GM19452 (cell line): ENCODE measurements at regions not wholly inside any gene's neighbourhood (a gene's known extent, or its start where the extent isn't known, plus 50 kb on each side); places are given as distances from the start of the nearest gene placed in this dataset.

ENCODE experiments used
- ATAC-seq: cut with Tn5 transposase; IDR thresholded peaks from one replicate; pipeline ENCODE4 v1.9.1; 2021; ENCODE audit not compliant: unreplicated experiment

GRCh38 chr5:28766565-28767158, 1728.3 kb upstream of the CDH9 start:
- no peak for ATAC-seq

- ATAC-seq, result no peak
Measured at GRCh38 chr5:28751396-28751795, 1713.0 kb upstream of the CDH9 start.

- no peak for ATAC-seq
Measured at GRCh38 chr5:28750251-28750650, 1711.9 kb upstream of the CDH9 start.

GRCh38 chr5:28748446-28748845, 1710.1 kb upstream of the CDH9 start:
- no peak for ATAC-seq

GRCh38 chr5:28743716-28744110, 1705.3 kb upstream of the CDH9 start:
- no peak for ATAC-seq

GRCh38 chr5:28743025-28743715, 1704.8 kb upstream of the CDH9 start:
- ATAC-seq, result no peak

- no peak for ATAC-seq
Measured at GRCh38 chr5:28737682-28738081, 1699.3 kb upstream of the CDH9 start.

- ATAC-seq, result no peak
Measured at GRCh38 chr5:28737222-28737621, 1698.8 kb upstream of the CDH9 start.

- no peak for ATAC-seq
Measured at GRCh38 chr5:28734396-28734795, 1696.0 kb upstream of the CDH9 start.

GRCh38 chr5:28729067-28729466, 1690.7 kb upstream of the CDH9 start:
- ATAC-seq, result no peak

- no peak for ATAC-seq
Measured at GRCh38 chr5:28726815-28727214, 1688.4 kb upstream of the CDH9 start.

GRCh38 chr5:28725001-28725400, 1686.6 kb upstream of the CDH9 start:
- ATAC-seq, result no peak

GRCh38 chr5:28714907-28715698, 1676.7 kb upstream of the CDH9 start:
- no peak for ATAC-seq

- ATAC-seq, result no peak
Measured at GRCh38 chr5:28710360-28710759, 1672.0 kb upstream of the CDH9 start.

GRCh38 chr5:28708472-28708871, 1670.1 kb upstream of the CDH9 start:
- no peak for ATAC-seq

- no peak for ATAC-seq
Measured at GRCh38 chr5:28707706-28708105, 1669.3 kb upstream of the CDH9 start.

GRCh38 chr5:28703651-28704260, 1665.4 kb upstream of the CDH9 start:
- ATAC-seq, result no peak

- ATAC-seq, result no peak
Measured at GRCh38 chr5:28691526-28691925, 1653.1 kb upstream of the CDH9 start.

- ATAC-seq, result no peak
Measured at GRCh38 chr5:28685794-28686193, 1647.4 kb upstream of the CDH9 start.

- no peak for ATAC-seq
Measured at GRCh38 chr5:28678899-28679298, 1640.5 kb upstream of the CDH9 start.

- ATAC-seq, result no peak
Measured at GRCh38 chr5:28666110-28666509, 1627.7 kb upstream of the CDH9 start.

- ATAC-seq, result no peak
Measured at GRCh38 chr5:28648108-28648507, 1609.7 kb upstream of the CDH9 start.
